Posterior cingulate gyrus (tissue), 11 donors: ENCODE measurements at regions not wholly inside any gene's neighbourhood (a gene's known extent, or its start where the extent isn't known, plus 50 kb on each side); places are given as distances from the start of the nearest gene placed in this dataset.
"Not testable (repeated sequence)": the region's sequence is repeated elsewhere in the genome, so short reads cannot be mapped to it uniquely, and the experiment has no call there.

ENCODE experiments used
- DNase-seq, 10 donors: peaks; one replicate each; pipeline versions ENCODE4 v3.0.0 to v3.0.0-alpha.2; 2020 to 2021; ENCODE audit warnings: mixed read lengths in 3 of 10
- intact Hi-C: fragments of 100-400 bp; cut with DNase I; formaldehyde crosslinking; loops from one replicate; pipeline ENCODE4 v1.15.1; 2023

DNA sequence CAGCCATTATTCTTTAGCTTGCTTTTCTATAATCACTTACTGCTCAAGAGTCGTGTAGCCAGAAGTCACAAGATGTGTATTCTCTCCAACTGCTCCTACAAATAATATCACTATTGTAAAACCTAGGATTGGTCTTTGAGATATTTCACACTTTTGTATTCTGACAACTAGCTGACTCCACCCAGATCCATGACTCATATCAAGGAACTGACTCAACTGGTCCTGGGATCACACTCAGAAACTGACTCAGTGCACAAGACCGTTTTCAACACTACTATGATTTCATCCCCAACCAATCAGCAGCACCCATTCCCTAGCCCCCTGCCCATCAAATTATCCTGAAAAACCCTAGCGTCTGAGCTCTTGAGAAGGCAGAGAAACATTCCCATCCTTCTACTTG, 56.5 kb upstream of the ORC5 start:
- intact Hi-C loops = no loop called here
- DNase-seq = no peak

DNA sequence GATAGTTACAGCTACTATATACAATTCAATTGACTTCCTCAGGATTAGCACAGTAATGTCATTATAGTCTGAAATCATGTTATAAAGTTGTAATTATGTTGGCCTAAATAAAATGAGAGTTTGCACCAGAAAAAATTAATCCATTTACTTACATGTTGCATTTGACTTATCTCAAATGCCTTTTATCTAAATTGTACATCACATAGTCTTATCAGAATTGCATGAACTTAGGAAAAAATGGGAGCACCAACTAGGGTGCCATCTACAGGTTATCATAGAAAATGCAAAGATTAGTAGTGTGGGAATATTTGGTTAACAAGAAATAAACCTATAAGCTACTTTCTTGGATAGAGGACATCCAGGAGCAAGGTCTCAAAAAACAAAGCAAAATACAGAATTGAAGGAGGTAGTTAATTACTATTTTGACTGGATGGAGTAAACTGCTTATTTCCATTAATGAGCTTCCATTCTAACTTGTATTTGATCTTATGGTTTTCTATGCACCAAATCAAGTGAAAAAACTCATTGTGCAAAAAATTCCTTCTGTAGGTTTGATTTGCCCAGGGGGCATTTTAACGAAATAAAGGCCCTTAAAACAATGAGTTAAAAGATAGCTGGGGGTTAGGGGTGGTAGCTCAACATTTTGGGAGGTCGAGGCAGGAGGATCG, 60.0 kb upstream of the ORC5 start:
- intact Hi-C loops = loop anchor here (2.0 to 5.0 kb wide), 2 partner anchors 36 to 743 kb away; no protein-coding TSS in a partner anchor
- no peak for DNase-seq

DNA sequence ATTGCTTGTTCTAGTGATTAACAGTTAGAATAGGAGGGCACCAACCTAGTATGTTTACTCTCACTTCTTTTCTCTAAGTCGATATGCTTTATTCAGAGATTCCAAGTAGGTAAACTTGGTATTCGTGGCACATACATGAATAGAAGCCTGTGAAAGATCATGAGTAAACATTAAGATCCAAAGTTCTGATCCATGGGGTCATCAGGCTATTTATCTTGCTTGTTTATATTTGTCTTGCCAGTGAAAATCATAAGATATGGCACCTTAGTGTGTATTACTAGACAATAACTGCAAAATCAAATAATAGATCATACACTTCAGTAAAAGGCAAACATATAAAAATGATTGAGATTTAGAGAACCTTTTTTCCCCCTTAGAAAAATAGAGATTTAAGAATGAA, 56.5 kb upstream of the LHFPL3 start:
- intact Hi-C loops = loop anchor here (2.0 kb wide), 1 partner anchor 577 kb away; no protein-coding TSS in a partner anchor
- no peak for DNase-seq

DNA sequence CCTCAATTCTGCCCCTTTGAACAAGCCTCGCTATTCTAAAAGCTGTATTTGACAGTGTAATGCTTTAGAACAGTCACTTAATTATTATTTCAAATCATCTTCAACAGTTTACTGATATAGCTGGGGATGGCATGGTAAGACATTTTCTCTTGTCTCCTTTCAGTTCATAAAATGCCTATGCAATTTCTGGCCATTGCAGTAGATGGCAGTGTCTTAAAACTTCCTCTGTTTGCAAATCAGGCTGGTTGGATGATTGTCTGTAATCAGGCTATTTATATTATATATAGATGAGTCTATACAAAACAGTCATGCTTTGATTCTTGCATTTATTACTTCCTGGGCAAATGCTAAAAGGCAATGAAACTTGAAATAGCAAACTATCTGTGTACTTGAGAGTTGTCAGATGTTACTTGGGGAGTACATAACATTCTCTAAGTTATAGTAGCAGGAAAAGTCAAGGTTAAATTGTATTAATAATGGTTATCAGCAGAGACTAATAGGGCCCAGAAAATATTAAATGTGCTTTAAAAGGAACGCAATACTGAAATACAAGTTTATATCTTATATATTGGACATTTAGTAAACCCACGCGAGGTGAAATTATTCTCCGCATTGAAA, 55.5 kb upstream of the LHFPL3 start:
- intact Hi-C loops = loop anchor here (2.0 kb wide), 1 partner anchor 576 kb away; no protein-coding TSS in a partner anchor
- DNase-seq = no peak

DNA sequence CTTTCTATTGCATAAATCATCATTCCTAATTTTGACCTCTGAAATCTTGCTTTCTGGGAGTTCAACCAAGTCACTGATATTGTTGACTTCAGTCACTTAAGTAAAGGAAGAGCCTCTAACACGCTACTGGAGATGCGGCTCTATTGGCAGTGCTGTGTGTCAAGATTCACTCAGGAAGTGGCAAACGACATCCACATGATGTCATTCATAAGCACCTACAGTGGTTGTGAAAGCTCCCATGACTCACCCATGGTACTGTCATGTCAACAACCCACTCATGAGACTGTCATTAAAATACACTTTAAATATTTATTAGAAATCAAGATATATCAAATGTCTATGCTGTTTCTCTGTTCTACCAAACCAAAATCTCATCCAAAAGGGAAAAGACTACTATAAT, 52.5 kb upstream of the LHFPL3 start:
- DNase-seq = no peak
- intact Hi-C loops = no loop called here

DNA sequence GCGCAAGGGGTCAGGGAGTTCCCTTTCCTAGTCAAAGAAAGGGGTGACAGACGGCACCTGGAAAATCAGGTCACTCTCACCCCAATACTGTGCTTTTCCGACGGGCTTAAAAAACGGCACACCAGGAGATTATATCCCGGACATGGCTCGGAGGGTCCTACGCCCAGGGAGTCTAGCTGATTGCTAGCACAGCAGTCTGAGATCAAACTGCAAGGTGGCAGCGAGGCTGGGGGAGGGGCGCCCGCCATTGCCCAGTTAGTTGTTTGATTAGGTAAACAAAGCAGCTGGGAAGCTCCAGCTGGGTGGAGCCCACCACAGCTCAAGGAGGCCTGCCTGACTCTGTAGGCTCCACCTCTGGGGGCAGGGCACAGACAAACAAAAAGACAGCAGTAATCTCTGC, 51.7 kb upstream of the LHFPL3 start:
- DNase-seq, intact Hi-C loops: not testable (repeated sequence)
